Stimulated activated CD8-positive, alpha-beta memory T cell treated with anti-CD3 and anti-CD28 coated beads, Interleukin-12 subunit alpha, Interleukin-12 subunit beta, amount 100 ng/mL, for 4 hours (primary cell): ENCODE measurements at regions not wholly inside any gene's neighbourhood (a gene's known extent, or its start where the extent isn't known, plus 50 kb on each side); places are given as distances from the start of the nearest gene placed in this dataset.

ENCODE experiments used
- DNase-seq: peaks from one replicate; pipeline ENCODE4 v3.0.0-alpha.2; 2020; ENCODE audit warnings: low read depth

DNA sequence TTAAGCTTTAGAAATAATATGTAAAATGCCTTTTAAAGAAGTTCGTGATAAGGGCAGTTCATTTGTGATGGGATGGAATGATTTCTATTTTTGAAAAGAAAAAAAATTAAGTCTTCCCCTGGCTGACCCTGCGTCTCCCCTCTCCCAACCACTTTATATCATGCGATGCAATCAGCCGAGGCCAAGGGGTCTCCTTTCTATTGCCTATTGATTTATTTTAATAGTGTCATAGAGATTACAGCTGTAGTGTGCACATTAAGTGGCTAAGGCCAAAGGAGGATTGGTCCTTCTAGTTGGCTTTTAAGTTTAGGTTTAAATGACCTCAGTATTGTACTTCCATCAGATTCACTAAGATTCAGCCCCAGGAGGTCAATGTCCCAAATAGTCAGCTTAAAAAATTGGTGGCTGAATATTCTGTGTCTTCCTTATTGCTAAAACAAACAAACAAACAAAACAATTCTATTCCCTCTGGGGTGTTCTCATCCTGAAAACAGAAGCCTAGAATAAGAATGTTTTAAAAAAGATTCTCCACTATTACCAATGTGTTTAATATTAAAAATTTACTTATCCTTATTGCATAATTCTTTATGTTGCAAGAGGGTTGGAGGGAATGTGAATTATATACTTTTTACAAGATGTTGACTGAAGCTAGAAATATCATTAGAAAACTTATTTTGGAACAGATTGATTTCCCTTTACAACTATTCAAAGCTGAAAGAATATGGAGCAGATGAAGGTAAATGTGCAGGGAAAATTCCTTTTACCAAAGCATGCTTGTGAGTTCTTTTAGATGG, 359.1 kb downstream of the SAMD5 start:
- no peak for DNase-seq

- DNase-seq = no peak
Observed at GRCh38 chr6:147868427-147869190, 360.1 kb downstream of the SAMD5 start.

DNA sequence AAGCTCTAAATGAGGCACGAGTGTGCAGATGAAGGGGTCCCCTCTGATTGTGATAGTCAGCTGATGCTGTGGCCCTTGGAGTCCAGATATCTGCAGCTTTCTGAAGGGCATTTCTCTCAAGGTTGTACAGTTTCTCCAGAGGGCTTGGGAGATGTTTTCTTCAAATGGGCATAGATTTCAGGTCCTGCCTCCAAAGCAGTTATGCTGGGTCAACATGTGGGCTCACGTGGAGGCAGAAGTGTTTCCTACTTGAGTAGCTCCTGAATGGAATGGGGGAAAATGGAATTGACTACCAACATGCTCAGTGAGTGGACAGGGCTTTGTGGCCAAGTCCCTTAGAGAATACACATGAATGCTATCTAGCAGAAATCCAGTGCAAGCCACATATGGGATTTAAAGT, 360.7 kb downstream of the SAMD5 start:
- DNase-seq = no peak

DNA sequence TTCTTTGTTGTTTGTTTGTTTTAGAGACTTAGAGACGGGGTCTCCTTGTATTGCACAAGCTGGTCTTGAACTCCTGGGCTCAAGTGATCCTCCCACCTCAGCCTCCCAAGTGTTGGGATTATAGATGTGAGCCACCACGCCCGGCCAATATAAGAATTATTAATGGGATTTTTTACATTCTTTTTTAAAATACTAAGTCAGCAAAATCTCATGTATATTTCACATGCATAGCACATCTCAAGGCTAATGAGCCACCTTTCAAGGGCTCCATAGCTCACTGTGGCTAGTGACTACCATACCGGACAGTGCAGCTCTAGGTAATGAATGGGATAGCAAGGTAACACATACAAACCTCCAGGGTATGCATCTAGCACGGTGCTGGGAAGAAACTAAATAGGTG, 361.4 kb downstream of the SAMD5 start:
- DNase-seq = no peak

DNA sequence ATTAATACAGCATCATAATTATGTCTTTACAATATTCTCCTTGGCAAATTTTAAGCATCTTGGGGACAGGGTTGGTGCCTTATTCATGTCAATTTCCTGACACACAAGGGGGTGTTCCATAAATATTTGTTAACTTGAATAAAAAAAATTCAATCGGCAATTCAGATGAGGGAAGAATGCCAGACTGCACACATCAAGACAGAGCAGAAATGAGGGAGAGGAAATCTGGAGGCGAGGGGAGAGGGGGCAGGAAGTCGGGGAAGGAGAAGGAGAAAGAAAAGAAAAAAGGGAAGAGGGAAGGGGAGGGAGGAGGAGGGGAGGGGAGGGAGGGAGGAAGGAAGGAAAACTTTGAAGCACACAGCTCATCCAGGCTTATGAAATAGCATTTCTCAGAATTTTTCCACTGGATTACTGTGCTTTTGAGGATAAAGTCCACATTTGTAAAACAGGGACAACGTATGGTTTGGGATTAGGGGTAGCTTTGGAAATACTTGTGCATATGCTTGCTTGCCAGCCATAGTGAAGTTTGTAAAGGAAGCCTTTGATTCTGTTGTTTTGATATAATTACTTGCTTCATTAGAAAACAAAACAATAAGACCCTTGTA, 362.1 kb downstream of the SAMD5 start:
- no peak for DNase-seq

DNA sequence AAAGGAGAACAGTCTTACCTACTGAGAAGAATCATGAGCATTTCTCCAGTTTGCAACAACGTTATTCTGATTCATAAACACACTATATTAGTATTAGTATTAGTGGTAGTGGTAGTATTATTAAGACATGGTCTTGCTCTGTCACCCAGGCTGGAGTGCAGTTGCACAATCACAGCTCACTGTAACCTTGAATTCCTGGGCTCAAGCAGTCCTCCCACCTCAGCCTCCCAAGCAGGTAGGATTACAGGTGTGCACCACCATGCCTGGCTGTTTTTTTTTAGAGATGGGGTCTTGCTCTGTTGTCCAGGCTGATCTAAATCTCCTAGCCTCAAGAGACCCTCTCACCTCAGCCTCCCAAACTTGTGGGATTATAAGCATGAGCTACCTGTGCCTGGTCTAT, 363.5 kb downstream of the SAMD5 start:
- no peak for DNase-seq

- DNase-seq = no peak
Observed at GRCh38 chr6:147873816-147874215, 365.3 kb downstream of the SAMD5 start.

DNA sequence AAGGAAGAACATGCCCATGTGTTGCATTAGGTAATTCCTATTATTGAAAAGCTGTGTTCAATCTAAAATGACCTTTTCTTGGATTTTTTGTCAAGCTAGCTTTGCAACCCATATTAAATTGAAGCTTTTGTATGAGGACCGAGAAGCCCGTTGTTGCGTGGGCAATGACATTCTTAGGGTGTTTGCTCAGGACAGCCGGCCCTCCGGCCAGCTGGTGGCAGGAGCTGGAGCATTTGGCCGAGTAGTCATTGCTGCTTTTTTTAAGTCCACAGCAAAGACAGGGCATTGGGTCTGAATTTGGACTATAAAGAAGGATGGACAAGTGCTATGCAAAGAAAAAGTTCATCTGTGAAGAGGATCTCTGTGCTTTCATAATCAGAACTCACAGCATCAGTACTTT, 365.8 kb downstream of the SAMD5 start:
- no peak for DNase-seq

DNA sequence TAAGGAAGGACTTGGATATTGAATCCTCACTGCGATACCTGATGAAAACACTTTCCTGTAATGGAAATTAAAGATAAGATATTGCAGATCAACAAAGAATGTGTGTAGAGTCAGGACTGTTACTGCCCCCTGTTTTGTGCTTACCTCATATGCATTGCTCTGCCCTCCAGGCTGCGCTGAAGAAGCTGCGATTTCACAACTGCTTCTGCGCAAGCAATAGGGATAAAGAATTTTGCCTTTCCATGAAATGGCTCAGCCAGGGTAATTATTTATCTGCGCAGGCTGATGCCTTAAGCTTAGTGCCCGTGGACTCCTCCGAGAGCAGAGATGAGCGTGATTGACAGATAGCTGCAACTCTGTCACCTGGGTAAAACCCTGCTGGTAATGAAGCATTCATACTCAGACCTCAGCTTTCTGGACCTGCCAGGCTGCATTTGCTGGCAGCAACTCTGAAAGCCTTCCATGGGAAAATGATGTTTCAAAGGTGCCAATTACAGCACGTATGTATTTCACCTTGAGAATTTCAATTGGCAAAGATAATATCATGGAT, 370.6 kb downstream of the SAMD5 start:
- DNase-seq = no peak

DNA sequence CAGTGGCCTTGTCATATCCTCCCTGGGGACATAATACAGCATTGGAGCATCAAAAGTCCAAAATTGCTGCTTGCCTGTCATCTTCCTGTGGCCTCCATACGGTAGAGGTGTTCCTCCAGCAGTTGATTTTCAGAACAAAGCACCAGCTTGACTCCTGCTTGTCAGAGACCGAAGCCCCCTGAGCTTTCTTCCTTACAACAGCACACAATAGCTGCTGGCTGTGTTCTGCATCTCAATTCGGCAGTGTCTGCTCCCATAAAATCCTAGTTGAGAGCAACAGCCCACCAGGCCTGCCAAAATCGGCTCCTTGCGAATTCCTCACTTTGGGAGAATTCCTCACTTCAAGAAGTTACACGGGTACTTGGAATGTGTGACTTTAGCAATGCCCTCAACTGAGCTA, 372.9 kb downstream of the SAMD5 start:
- no peak for DNase-seq

- no peak for DNase-seq
Observed at GRCh38 chr6:147888374-147888773, 379.9 kb downstream of the SAMD5 start.

GRCh38 chr6:147891671-147892070, 383.2 kb downstream of the SAMD5 start:
- DNase-seq = no peak

DNA sequence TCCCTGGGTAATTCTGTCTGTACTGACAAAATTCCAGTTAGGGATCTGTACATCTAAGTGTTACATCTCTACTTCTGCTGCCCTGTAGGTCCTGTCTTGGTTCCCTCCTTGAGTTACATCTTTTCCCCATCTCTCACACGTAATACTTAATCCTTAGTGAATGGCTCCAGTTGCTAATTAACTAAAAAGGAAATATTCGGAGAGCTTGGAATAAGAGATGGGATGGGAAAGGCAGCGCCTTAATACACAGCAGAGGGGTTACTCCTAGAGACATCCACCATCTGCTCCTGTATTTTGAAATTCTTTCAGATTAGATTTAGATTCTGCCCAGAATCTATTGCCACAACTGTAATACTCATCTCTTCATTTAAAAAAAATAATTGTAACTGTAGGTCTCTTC, 384.0 kb downstream of the SAMD5 start:
- DNase-seq = no peak

DNA sequence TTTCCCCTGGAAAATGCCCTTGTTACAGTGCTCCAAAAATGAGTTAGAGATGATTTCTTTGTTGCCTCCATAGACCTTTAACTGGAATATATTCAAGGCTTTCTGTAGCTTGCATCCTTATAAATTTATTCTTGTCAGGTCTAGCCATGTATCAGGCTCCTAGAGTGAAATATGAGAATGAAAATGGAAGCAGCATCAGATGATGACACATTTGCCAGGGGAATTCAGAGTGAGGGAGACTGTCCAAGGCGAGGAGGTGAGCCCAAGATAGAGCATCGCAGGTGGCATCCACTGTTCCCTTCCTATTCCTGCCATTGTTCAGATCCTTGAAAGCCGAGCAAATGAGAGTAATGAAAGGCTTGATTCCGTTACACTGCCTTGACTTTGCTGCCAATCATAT, 386.8 kb downstream of the SAMD5 start:
- no peak for DNase-seq

- DNase-seq = no peak
Observed at GRCh38 chr6:147900247-147900830, 391.8 kb downstream of the SAMD5 start.

DNA sequence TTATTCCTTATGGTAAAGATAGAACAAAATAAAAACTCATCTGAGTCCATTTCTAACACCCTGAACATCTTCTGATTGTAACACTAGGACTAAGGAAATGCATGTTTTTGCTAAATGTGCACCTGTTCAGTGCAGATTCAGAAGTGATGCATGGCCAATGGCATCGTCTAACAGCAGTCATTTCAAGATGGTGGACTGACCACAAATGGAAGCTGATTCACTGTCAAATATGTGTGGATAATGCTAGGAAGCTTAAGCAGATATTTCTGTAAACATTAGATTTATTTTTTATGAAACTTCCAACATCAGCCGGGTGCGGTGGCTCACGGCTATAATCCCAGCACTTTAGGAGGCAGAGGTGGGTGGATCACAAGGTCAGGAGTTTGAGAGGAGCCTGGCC, 394.8 kb downstream of the SAMD5 start:
- no peak for DNase-seq

DNA sequence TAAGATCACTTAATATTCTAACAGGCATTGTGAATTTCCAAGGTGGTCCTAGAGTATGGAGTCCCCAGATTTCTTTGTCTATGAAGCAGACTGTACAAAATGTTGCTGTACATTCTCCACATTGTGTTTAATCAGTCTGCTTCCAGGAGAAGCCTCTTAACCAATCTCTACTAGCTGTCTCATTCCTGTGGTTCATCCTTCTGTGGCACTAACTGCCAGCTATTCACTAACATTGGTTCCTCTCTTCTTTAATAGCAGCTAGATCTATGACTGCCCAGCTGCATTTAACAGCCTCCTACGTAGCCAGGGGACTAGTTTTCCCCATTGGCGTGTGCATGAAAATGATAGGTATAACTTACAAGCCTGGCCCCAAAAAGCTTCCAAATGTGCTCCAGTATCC, 395.4 kb downstream of the SAMD5 start:
- DNase-seq = no peak

- DNase-seq = no peak
Observed at GRCh38 chr6:147904416-147904815, 395.9 kb downstream of the SAMD5 start.

DNA sequence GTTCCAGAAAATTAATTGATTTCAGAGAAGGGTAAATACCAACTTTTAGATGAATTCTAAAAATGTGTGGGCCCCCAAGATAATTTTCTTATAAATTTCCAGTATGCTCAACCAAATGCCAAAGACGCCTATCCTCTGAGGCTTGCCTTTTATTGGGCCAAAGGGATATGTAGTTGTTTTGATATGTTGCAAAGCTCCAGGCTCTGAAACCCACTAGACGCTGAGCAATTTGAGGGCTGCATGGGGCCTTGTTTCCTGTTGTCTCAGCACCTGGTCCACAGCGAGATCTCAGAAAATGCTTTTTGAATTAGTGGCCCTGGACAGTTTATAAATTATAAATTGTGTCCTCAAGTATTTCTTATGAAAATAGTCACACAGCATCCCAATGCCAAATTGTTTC, 397.2 kb downstream of the SAMD5 start:
- DNase-seq = no peak

GRCh38 chr6:147906361-147906760, 397.9 kb downstream of the SAMD5 start:
- DNase-seq = no peak

DNA sequence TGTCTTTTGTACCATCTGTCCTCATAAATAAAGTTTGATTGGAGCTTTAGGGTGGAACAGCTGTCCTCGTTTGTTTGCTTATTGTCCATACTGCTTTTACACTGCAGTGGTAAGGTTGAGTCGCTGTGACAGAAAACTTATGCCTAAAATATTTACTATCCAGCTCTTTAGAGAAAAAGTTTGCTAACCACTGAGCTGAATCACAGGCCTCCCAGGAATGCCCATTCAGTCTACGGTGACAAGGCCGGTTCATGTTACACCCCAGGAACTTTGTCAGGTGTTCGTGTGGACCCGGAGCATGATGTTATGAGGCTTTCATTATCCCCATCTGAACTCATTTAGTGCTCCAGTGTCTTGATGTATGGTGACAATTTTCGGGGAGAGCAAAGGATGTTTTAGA, 401.1 kb downstream of the SAMD5 start:
- no peak for DNase-seq

GRCh38 chr6:147910281-147910680, 401.8 kb downstream of the SAMD5 start:
- DNase-seq = no peak

DNA sequence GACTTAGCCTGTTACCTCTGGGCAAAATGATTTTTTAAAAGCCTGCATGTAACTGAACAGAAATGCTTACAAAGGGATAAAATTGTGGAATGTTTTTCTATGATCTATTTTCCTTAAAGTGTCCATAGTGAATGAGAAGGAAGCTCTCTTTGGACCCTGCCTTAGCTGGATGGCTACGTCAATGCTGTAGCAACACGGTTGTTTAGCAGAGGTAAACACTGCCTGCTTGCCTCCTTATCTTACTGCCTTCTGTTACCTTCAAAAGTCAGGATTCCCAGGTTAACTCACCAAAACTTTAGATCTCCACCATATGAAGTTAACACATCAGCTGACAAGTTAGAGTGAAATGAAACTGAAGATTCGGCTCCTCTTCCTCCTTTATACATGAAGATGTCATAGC, 402.6 kb downstream of the SAMD5 start:
- no peak for DNase-seq
